HepG2 (cell line): ENCODE measurements at regions not wholly inside any gene's neighbourhood (a gene's known extent, or its start where the extent isn't known, plus 50 kb on each side); places are given as distances from the start of the nearest gene placed in this dataset.

Source experiments
- IRF2 ChIP-seq: IDR thresholded peaks from 2 replicates; pipeline ENCODE4 v1.6.1; 2018; ENCODE audit warnings: missing genetic modification reagents, missing compliant biosample characterization
- POGZ ChIP-seq: sonication (generic); formaldehyde crosslinking; IDR thresholded peaks from 2 replicates; pipeline ENCODE4 v1.4.0; 2020; ENCODE audit warnings: mild to moderate bottlenecking, missing genetic modification reagents

- TF ChIP-seq POGZ: no peak
- no peak for TF ChIP-seq IRF2 (CRISPR knock-in tag)
These were observed 458.0 kb downstream of the HAPSTR1 start for GRCh38 chr16:9549487-9549886.
